H1 (cell line): ENCODE measurements at regions not wholly inside any gene's neighbourhood (a gene's known extent, or its start where the extent isn't known, plus 50 kb on each side); places are given as distances from the start of the nearest gene placed in this dataset.
"Not testable (repeated sequence)": the region's sequence is repeated elsewhere in the genome, so short reads cannot be mapped to it uniquely, and the experiment has no call there.

Experiments
- CTCF ChIA-PET: fragments of 300-600 bp; sonication (Branson Sonifier 250); formaldehyde crosslinking; loops from one replicate; lab custom pipeline; 2021; ENCODE audit not compliant: partially characterized antibody; lab: Charles Lee
- POLR2A ChIA-PET: fragments of 300-600 bp; sonication (Branson Sonifier 250); formaldehyde crosslinking; loops from one replicate; lab custom pipeline; 2021; ENCODE audit warnings: inconsistent platforms; ENCODE audit not compliant: partially characterized antibody; lab: Charles Lee
- DNase-seq, 2 experiments: peaks; one replicate each; pipeline versions ENCODE4 v3.0.0 to v3.0.0-alpha.2; 2010 to 2022; ENCODE audit warnings: low spot score in 2 of 2, low read depth in 1 of 2, mixed read lengths in 1 of 2
- FAIRE-seq: peaks from 2 replicates; lab custom pipeline; 2011; peaks lifted over from hg19 to GRCh38; lab: Jason Lieb, UNC
- H2AFZ ChIP-seq: 2 replicates; pipeline ENCODE4 v1.8.1; 2012; ENCODE audit warnings: low read length, inconsistent platforms
- H2AK5ac ChIP-seq: 2 replicates; pipeline ENCODE4 v1.6.1; 2013; ENCODE audit warnings: low read depth, low read length
- H2BK120ac ChIP-seq: replicated peaks from 2 replicates; pipeline ENCODE3; 2013; ENCODE audit warnings: low read depth, low read length, inconsistent platforms
- H2BK12ac ChIP-seq: 2 replicates; pipeline ENCODE4 v1.6.1; 2013; ENCODE audit warnings: low read depth, low read length
- H2BK15ac ChIP-seq: 2 replicates; pipeline ENCODE4 v1.6.1; 2013; ENCODE audit warnings: low read length
- H2BK20ac ChIP-seq: 2 replicates; pipeline ENCODE4 v1.6.1; 2013; ENCODE audit warnings: low read length
- H2BK5ac ChIP-seq: 2 replicates; pipeline ENCODE4 v1.6.1; 2013; ENCODE audit warnings: low read depth, low read length
- H3K14ac ChIP-seq: 2 replicates; pipeline ENCODE4 v1.6.1; 2013; ENCODE audit warnings: inconsistent platforms; ENCODE audit not compliant: insufficient read length
- H3K18ac ChIP-seq: 2 replicates; pipeline ENCODE4 v1.6.1; 2013; ENCODE audit warnings: low read length; ENCODE audit errors: extremely low read depth
- H3K23ac ChIP-seq: 2 replicates; pipeline ENCODE4 v1.6.1; 2013; ENCODE audit warnings: inconsistent platforms; ENCODE audit not compliant: insufficient read length
- H3K23me2 ChIP-seq: 2 replicates; pipeline ENCODE4 v1.6.1; 2013; ENCODE audit warnings: low read depth, low read length
- H3K27ac ChIP-seq: 2 replicates; pipeline ENCODE4 v1.6.1; 2011; ENCODE audit warnings: low read depth, low read length, inconsistent platforms
- H3K27me3 ChIP-seq, 4 experiments: replicated peaks in 1 of 4; 1 replicate in 1 of 4; 2 replicates in 3 of 4; pipeline versions ENCODE4 v1.6.1 to v1.8.1; 2011 to 2013; ENCODE audit warnings: low read length in 3 of 4, mild to moderate bottlenecking in 3 of 4, inconsistent platforms in 2 of 4, mixed read lengths in 2 of 4, moderate library complexity in 1 of 4; ENCODE audit not compliant: control insufficient read depth in 3 of 4, insufficient read depth in 3 of 4; ENCODE audit errors: extremely low read depth in 1 of 4
- H3K36me3 ChIP-seq, 4 experiments: 2 replicates each; pipeline versions ENCODE4 v1.6.1 to v1.8.1; 2011 to 2013; ENCODE audit warnings: mild to moderate bottlenecking in 4 of 4, low read length in 3 of 4, moderate library complexity in 2 of 4, control low read depth in 1 of 4, inconsistent platforms in 1 of 4; ENCODE audit not compliant: insufficient read depth in 4 of 4, control insufficient read depth in 2 of 4
- H3K4ac ChIP-seq: replicated peaks from 2 replicates; pipeline ENCODE3; 2013; ENCODE audit warnings: low read length, low read depth, mixed read lengths, inconsistent platforms; ENCODE audit not compliant: insufficient read length
- H3K4me1 ChIP-seq, 4 experiments: replicated peaks in 1 of 4; 1 replicate in 1 of 4; 2 replicates in 3 of 4; pipeline versions ENCODE4 v1.6.1 to v1.8.1; 2011 to 2013; ENCODE audit warnings: low read length in 3 of 4, inconsistent platforms in 2 of 4, mixed read lengths in 1 of 4; ENCODE audit not compliant: insufficient read depth in 4 of 4, control insufficient read depth in 3 of 4
- H3K4me2 ChIP-seq, 2 experiments: 2 replicates each; pipeline versions ENCODE4 v1.6.1 to v1.8.1; 2011 to 2013; ENCODE audit warnings: low read depth in 2 of 2, low read length in 2 of 2, control low read depth in 1 of 2, inconsistent platforms in 1 of 2, mild to moderate bottlenecking in 1 of 2; ENCODE audit not compliant: insufficient read depth in 1 of 2
- H3K4me3 ChIP-seq, 4 experiments: fragments of 200-600, 300-600 bp in 1 of 4; sonication (generic), shearing (Covaris generic), sonication (Bioruptor Twin) in 1 of 4; 2 replicates each; pipeline versions ENCODE4 v1.5.1 to v1.8.1; 2011 to 2016; ENCODE audit warnings: low read length in 4 of 4, low read depth in 3 of 4, control low read depth in 2 of 4, inconsistent platforms in 2 of 4, mild to moderate bottlenecking in 2 of 4, mixed read lengths in 1 of 4, moderate library complexity in 1 of 4; ENCODE audit not compliant: insufficient read depth in 2 of 4; ENCODE audit errors: extremely low read depth in 1 of 4
- H3K56ac ChIP-seq: replicated peaks from 2 replicates; pipeline ENCODE3; 2013; ENCODE audit warnings: low read depth, mild to moderate bottlenecking, mixed read lengths, low read length, inconsistent platforms; ENCODE audit not compliant: insufficient read length
- H3K79me1 ChIP-seq: 2 replicates; pipeline ENCODE4 v1.6.1; 2013; ENCODE audit warnings: low read depth, low read length, control low read depth
- H3K79me2 ChIP-seq, 2 experiments: 2 replicates each; pipeline versions ENCODE4 v1.6.1 to v1.8.1; 2012 to 2013; ENCODE audit warnings: low read length in 2 of 2, mild to moderate bottlenecking in 2 of 2, inconsistent platforms in 1 of 2; ENCODE audit not compliant: insufficient read depth in 2 of 2, control insufficient read depth in 1 of 2
- H3K9ac ChIP-seq, 4 experiments: replicated peaks in 1 of 4; 1 replicate in 1 of 4; 2 replicates in 3 of 4; pipeline versions ENCODE4 v1.6.1 to v1.8.1; 2011 to 2013; ENCODE audit warnings: low read depth in 3 of 4, low read length in 3 of 4, control low read depth in 2 of 4, mild to moderate bottlenecking in 2 of 4, moderate library complexity in 2 of 4, inconsistent platforms in 1 of 4; ENCODE audit errors: extremely low read depth in 1 of 4
- H3K9me3 ChIP-seq, 2 experiments: 2 replicates each; pipeline versions ENCODE4 v1.6.1 to v1.8.1; 2012 to 2013; ENCODE audit warnings: mild to moderate bottlenecking in 2 of 2, moderate library complexity in 2 of 2, control low read depth in 1 of 2, inconsistent platforms in 1 of 2, low read depth in 1 of 2, low read length in 1 of 2, mixed read lengths in 1 of 2; ENCODE audit not compliant: insufficient read depth in 2 of 2
- H4K20me1 ChIP-seq, 2 experiments: replicated peaks in 1 of 2; 2 replicates each; pipeline versions ENCODE3 to v1.8.1; 2011 to 2013; ENCODE audit warnings: inconsistent platforms in 2 of 2, low read length in 2 of 2, mild to moderate bottlenecking in 1 of 2; ENCODE audit not compliant: insufficient read depth in 2 of 2, control insufficient read depth in 1 of 2
- H4K5ac ChIP-seq: 2 replicates; pipeline ENCODE4 v1.6.1; 2013; ENCODE audit warnings: low read length, low read depth, mixed read lengths, inconsistent platforms; ENCODE audit not compliant: insufficient read length
- H4K8ac ChIP-seq: 2 replicates; pipeline ENCODE4 v1.8.0; 2013; ENCODE audit warnings: mild to moderate bottlenecking, moderate library complexity, low read length, inconsistent platforms; ENCODE audit not compliant: insufficient read depth; ENCODE audit errors: extremely low read depth
- H4K91ac ChIP-seq: replicated peaks from 2 replicates; pipeline ENCODE3; 2013; ENCODE audit warnings: low read length, mixed read lengths, inconsistent platforms; ENCODE audit not compliant: insufficient read length
- ZNF274 ChIP-seq: IDR thresholded peaks from 2 replicates; pipeline ENCODE4 v1.7.0; 2012; ENCODE audit warnings: low read length, borderline replicate concordance; ENCODE audit errors: extremely low read depth
- WGBS, 2 experiments: shearing (Covaris generic) in 1 of 2; methylation state at CpG; one replicate each; pipeline versions ENCODE4 v1.1.6 to v1.1.7; 2013 to 2015; ENCODE audit warnings: low lambda C conversion rate in 2 of 2, mixed read lengths in 2 of 2, inconsistent platforms in 1 of 2, low coverage in 1 of 2, missing lambda C conversion rate in 1 of 2; ENCODE audit not compliant: insufficient replicate concordance in 2 of 2, insufficient coverage in 1 of 2, insufficient read length in 1 of 2; ENCODE audit errors: extremely low coverage in 1 of 2, missing lambda C conversion rate in 1 of 2; 5-methylcytosine and 5-hydroxymethylcytosine counted together

- H4K8ac ChIP-seq, H2AK5ac ChIP-seq, H3K18ac ChIP-seq, CTCF ChIA-PET, H4K91ac ChIP-seq, H2BK120ac ChIP-seq, H2AFZ ChIP-seq, H3K79me2 ChIP-seq, H2BK12ac ChIP-seq, H3K4ac ChIP-seq, H4K20me1 ChIP-seq, H2BK15ac ChIP-seq, H3K27me3 ChIP-seq, H3K9ac ChIP-seq, H3K56ac ChIP-seq, H2BK20ac ChIP-seq, H3K4me3 ChIP-seq, DNase-seq, H3K4me1 ChIP-seq, H3K9me3 ChIP-seq, H2BK5ac ChIP-seq, FAIRE-seq, H3K79me1 ChIP-seq, POLR2A ChIA-PET, H3K4me2 ChIP-seq, H4K5ac ChIP-seq, H3K36me3 ChIP-seq, H3K14ac ChIP-seq, H3K27ac ChIP-seq, H3K23ac ChIP-seq, H3K23me2 ChIP-seq: not testable (repeated sequence)
- TF ChIP-seq ZNF274, result peak; percentile 54; the same call in 1 of the 2 replicates
- 100% methylated on average over 1 of the region's 2 CpGs; no CpG with 5 or more reads in 1 of the 2 experiments for WGBS, 2 experiments
These were observed 706.9 kb upstream of the ZNF722 start for GRCh38 chr7:63291758-63292157.

GRCh38 chr7:63317595-63317994, 681.1 kb upstream of the ZNF722 start:
- DNase-seq, H4K5ac ChIP-seq, H3K14ac ChIP-seq, H3K36me3 ChIP-seq, H2BK12ac ChIP-seq, H2AK5ac ChIP-seq, H3K79me2 ChIP-seq, H2BK120ac ChIP-seq, H2BK15ac ChIP-seq, POLR2A ChIA-PET, H2AFZ ChIP-seq, H3K27me3 ChIP-seq, H3K23ac ChIP-seq, H3K4me3 ChIP-seq, H4K20me1 ChIP-seq, H3K9me3 ChIP-seq, H2BK5ac ChIP-seq, H4K91ac ChIP-seq, FAIRE-seq, H3K18ac ChIP-seq, H3K4ac ChIP-seq, H3K9ac ChIP-seq, H4K8ac ChIP-seq, H3K27ac ChIP-seq, H3K79me1 ChIP-seq, H3K56ac ChIP-seq, H2BK20ac ChIP-seq, H3K4me1 ChIP-seq, CTCF ChIA-PET, H3K23me2 ChIP-seq, H3K4me2 ChIP-seq: not testable (repeated sequence)
- 92% methylated on average over 5 of the region's 13 CpGs; no CpG with 5 or more reads in 1 of the 2 experiments for WGBS, 2 experiments
